IMR-90 (cell line): ENCODE measurements at regions not wholly inside any gene's neighbourhood (a gene's known extent, or its start where the extent isn't known, plus 50 kb on each side); places are given as distances from the start of the nearest gene placed in this dataset.
A peak's percentile ranks its signal among the peaks of the same experiment; 100 is the strongest.

Experiments used
- ATAC-seq: fragments of 200-7000 bp; cut with Tn5 transposase; 2 replicates; pipeline ENCODE4 v1.9.1; 2020; ENCODE audit warnings: low read depth, mild to moderate bottlenecking, moderate library complexity
- BruUV-seq: library from RNA; stranded (reverse); fragments of 400-500 nt; replicated peaks from 2 replicates; lab custom pipeline; 2021; lab: Mats Ljungman, UMichigan
- CTCF ChIA-PET: fragments of 300-600 bp; formaldehyde crosslinking; extraction: SDS; loops from one replicate; lab custom pipeline; 2021; ENCODE audit warnings: antibody characterized with exemption; lab: Yijun Ruan, JAX
- POLR2A ChIA-PET: fragments of 300-600 bp; sonication (Branson Sonifier 250); formaldehyde crosslinking; loops from one replicate; lab custom pipeline; 2022; ENCODE audit warnings: antibody characterized with exemption; ENCODE audit not compliant: unreplicated experiment; lab: Charles Lee
- DNase-seq: peaks from one replicate; pipeline ENCODE4 v3.0.0; 2013
- H2AFZ ChIP-seq: replicated peaks from 2 replicates; pipeline ENCODE3; 2013; ENCODE audit warnings: low read length, mild to moderate bottlenecking; ENCODE audit not compliant: poor library complexity
- H2AK5ac ChIP-seq: 2 replicates; pipeline ENCODE4 v1.6.1; 2013; ENCODE audit warnings: low read depth, low read length, inconsistent platforms
- H2AK9ac ChIP-seq: replicated peaks from 2 replicates; pipeline ENCODE3; 2013; ENCODE audit warnings: mild to moderate bottlenecking, low read depth, low read length, moderate library complexity; ENCODE audit not compliant: poor library complexity
- H2BK120ac ChIP-seq: 2 replicates; pipeline ENCODE4 v1.6.1; 2013; ENCODE audit warnings: low read depth, low read length, inconsistent platforms
- H2BK15ac ChIP-seq: 3 replicates; pipeline ENCODE4 v1.6.1; 2013; ENCODE audit warnings: low read depth, low read length, inconsistent platforms
- H2BK20ac ChIP-seq: 2 replicates; pipeline ENCODE4 v1.6.1; 2013; ENCODE audit warnings: low read depth, mild to moderate bottlenecking, inconsistent platforms, low read length, moderate library complexity
- H2BK5ac ChIP-seq: 2 replicates; pipeline ENCODE4 v1.6.1; 2013; ENCODE audit warnings: mild to moderate bottlenecking, low read depth, low read length, inconsistent platforms; ENCODE audit not compliant: poor library complexity, severe bottlenecking
- H3K14ac ChIP-seq: replicated peaks from 2 replicates; pipeline ENCODE4 v1.6.1; 2013; ENCODE audit warnings: low read depth, low read length, inconsistent platforms
- H3K18ac ChIP-seq: 2 replicates; pipeline ENCODE4 v1.6.1; 2013; ENCODE audit warnings: low read depth, low read length, control low read depth
- H3K23ac ChIP-seq: 2 replicates; pipeline ENCODE4 v1.6.1; 2013; ENCODE audit warnings: low read depth, low read length, inconsistent platforms
- H3K27ac ChIP-seq: 2 replicates; pipeline ENCODE4 v1.5.1; 2013; ENCODE audit warnings: mild to moderate bottlenecking, control low read depth, low read length; ENCODE audit not compliant: insufficient read depth
- H3K27me3 ChIP-seq: 2 replicates; pipeline ENCODE4 v1.6.1; 2013; ENCODE audit warnings: low read length; ENCODE audit not compliant: control insufficient read depth, insufficient read depth
- H3K36me3 ChIP-seq: 2 replicates; pipeline ENCODE4 v1.6.1; 2013; ENCODE audit warnings: low read length, mixed read lengths; ENCODE audit not compliant: control insufficient read depth, insufficient read depth
- H3K4ac ChIP-seq: 2 replicates; pipeline ENCODE4 v1.6.1; 2013; ENCODE audit warnings: low read depth, low read length, inconsistent platforms
- H3K4me1 ChIP-seq: 2 replicates; pipeline ENCODE4 v1.6.1; 2013; ENCODE audit warnings: low read length, mixed read lengths; ENCODE audit not compliant: control insufficient read depth, insufficient read depth
- H3K4me2 ChIP-seq: 2 replicates; pipeline ENCODE4 v1.6.1; 2013; ENCODE audit warnings: low read depth, mild to moderate bottlenecking, control low read depth, low read length, moderate library complexity
- H3K4me3 ChIP-seq: 2 replicates; pipeline ENCODE4 v1.5.1; 2013; ENCODE audit warnings: low read depth, mild to moderate bottlenecking, control low read depth, low read length, moderate library complexity; ENCODE audit not compliant: insufficient read depth
- H3K56ac ChIP-seq: 2 replicates; pipeline ENCODE4 v1.6.1; 2013; ENCODE audit warnings: low read length, inconsistent platforms; ENCODE audit not compliant: insufficient read depth; ENCODE audit errors: extremely low read depth
- H3K79me1 ChIP-seq, 2 experiments: 2 replicates each; pipeline ENCODE4 v1.6.1; 2013; ENCODE audit warnings: low read length in 2 of 2, inconsistent platforms in 1 of 2, low read depth in 1 of 2
- H3K9ac ChIP-seq: 2 replicates; pipeline ENCODE4 v1.6.1; 2013; ENCODE audit warnings: low read depth, low read length, control low read depth
- H3K9me1 ChIP-seq: 2 replicates; pipeline ENCODE4 v1.6.1; 2013; ENCODE audit warnings: low read length, inconsistent platforms; ENCODE audit not compliant: insufficient read depth
- H3K9me3 ChIP-seq: 2 replicates; pipeline ENCODE4 v1.6.1; 2013; ENCODE audit warnings: low read length; ENCODE audit not compliant: control insufficient read depth, insufficient read depth
- H4K20me1 ChIP-seq: 2 replicates; pipeline ENCODE4 v1.6.1; 2013; ENCODE audit warnings: low read length, inconsistent platforms; ENCODE audit not compliant: insufficient read depth
- H4K5ac ChIP-seq: 2 replicates; pipeline ENCODE4 v1.6.1; 2013; ENCODE audit warnings: mild to moderate bottlenecking, low read depth, low read length, control low read depth
- H4K8ac ChIP-seq, 2 experiments: 2 replicates each; pipeline ENCODE4 v1.6.1; 2013; ENCODE audit warnings: low read depth in 2 of 2, low read length in 2 of 2, control low read depth in 1 of 2, inconsistent platforms in 1 of 2
- H4K91ac ChIP-seq: 2 replicates; pipeline ENCODE4 v1.6.1; 2013; ENCODE audit warnings: low read depth, low read length, inconsistent platforms; ENCODE audit not compliant: insufficient read depth
- CEBPB ChIP-seq: IDR thresholded peaks from 2 replicates; pipeline ENCODE4 v1.6.1; 2012; ENCODE audit warnings: low read depth, low read length, improper control_type of control experiment
- CHD1 ChIP-seq: IDR thresholded peaks from 2 replicates; pipeline ENCODE4 v1.6.1; 2012; ENCODE audit warnings: low read depth, low read length, improper control_type of control experiment
- FOS ChIP-seq: fragments of 150-350 bp; IDR thresholded peaks from 2 replicates; pipeline ENCODE4 v1.6.1; 2016; ENCODE audit warnings: low read depth, low read length
- MAFK ChIP-seq: IDR thresholded peaks from 2 replicates; pipeline ENCODE4 v1.6.1; 2012; ENCODE audit warnings: low read depth, low read length, improper control_type of control experiment
- MAZ ChIP-seq: IDR thresholded peaks from 2 replicates; pipeline ENCODE4 v1.6.1; 2012; ENCODE audit warnings: low read depth, mild to moderate bottlenecking, low read length, improper control_type of control experiment, moderate library complexity, borderline replicate concordance
- POLR2A ChIP-seq: IDR thresholded peaks from 2 replicates; pipeline ENCODE4 v1.6.1; 2012; ENCODE audit warnings: mild to moderate bottlenecking, low read depth, low read length
- RCOR1 ChIP-seq: IDR thresholded peaks from 2 replicates; pipeline ENCODE4 v1.6.1; 2012; ENCODE audit warnings: mild to moderate bottlenecking, low read length, improper control_type of control experiment; ENCODE audit not compliant: insufficient replicate concordance
- RFX5 ChIP-seq: IDR thresholded peaks from 2 replicates; pipeline ENCODE4 v1.8.0; 2012; ENCODE audit warnings: low read depth, mild to moderate bottlenecking, low read length, moderate library complexity
- SMC3 ChIP-seq: fragments of 150-350 bp; IDR thresholded peaks from 2 replicates; pipeline ENCODE4 v1.6.1; 2016; ENCODE audit warnings: low read depth, mild to moderate bottlenecking, antibody characterized with exemption, low read length, moderate library complexity
- USF2 ChIP-seq: fragments of 150-350 bp; IDR thresholded peaks from 2 replicates; pipeline ENCODE4 v1.6.1; 2017; ENCODE audit warnings: mild to moderate bottlenecking, antibody characterized with exemption, low read length, low read depth
- WGBS, 2 experiments: methylation state at CpG; one replicate each; pipeline versions ENCODE4 v1.1.5 to v1.1.7; 2013; ENCODE audit warnings: missing lambda C conversion rate in 2 of 2; ENCODE audit not compliant: insufficient read length in 1 of 2; ENCODE audit errors: extremely low coverage in 2 of 2; 5-methylcytosine and 5-hydroxymethylcytosine counted together
- dilution Hi-C: fragments of 300-500 bp; cut with HindIII; formaldehyde crosslinking; loops from one replicate; pipeline ENCODE4 v1.14.3; 2018; ENCODE audit warnings: low sequenced_read_pairs; ENCODE audit not compliant: unreplicated experiment
- in situ Hi-C: fragments of 300-500 bp; cut with MboI; formaldehyde crosslinking; loops from 3 replicates; pipeline ENCODE4 v1.14.3; 2019; ENCODE audit warnings: low sequenced_read_pairs, inconsistent platforms, mixed read lengths
- intact Hi-C: fragments of 100-400 bp; cut with micrococcal nuclease; formaldehyde crosslinking; loops from 2 replicates; pipeline ENCODE4 v1.10.0; 2022
- TF ChIP-seq, protein P1 (sequence below): fragments of 150-350 bp; IDR thresholded peaks from 2 replicates; pipeline ENCODE4 v1.6.1; 2016; ENCODE audit warnings: low read depth, mild to moderate bottlenecking, low read length, moderate library complexity, borderline replicate concordance
- TF ChIP-seq, protein P2 (sequence below): conservative IDR thresholded peaks from 2 replicates; pipeline ENCODE4 v1.5.1; 2012; ENCODE audit warnings: mild to moderate bottlenecking, low read depth, low read length, improper control_type of control experiment

GRCh38 chr4:135385830-135386581, 1184.4 kb upstream of the PABPC4L start:
- H3K56ac ChIP-seq, result no peak overlapping the region
- no peaks in the 10 kb centered on the region for H3K79me1 ChIP-seq
- no peak overlapping the region for H3K23ac ChIP-seq
- H4K20me1 ChIP-seq, result no peaks in the 10 kb centered on the region
- no peak overlapping the region for H3K4me3 ChIP-seq
- no peak overlapping the region for H2BK20ac ChIP-seq
- no peak overlapping the region for H2AK5ac ChIP-seq
- H3K27me3 ChIP-seq, result no peaks in the 10 kb centered on the region
- ChIA-PET POLR2A (no interaction called here), CTCF (interaction anchor here (1.5 kb wide), 1 partner anchor 15 kb away, joined by 3 read pairs; no protein-coding TSS in a partner anchor)
- H3K9me1 ChIP-seq, result no peaks in the 10 kb centered on the region
- H2BK120ac ChIP-seq, result no peak overlapping the region
- no peaks in the 10 kb centered on the region for H3K9me3 ChIP-seq
- no peak overlapping the region for H3K14ac ChIP-seq
- intact Hi-C loops, result no loop called here
- H3K4ac ChIP-seq, result no peak overlapping the region
- no peak overlapping the region for H3K18ac ChIP-seq
- TF ChIP-seq SMC3 (no peak), CHD1 (no peak), RFX5 (no peak), CEBPB (no peak), MAFK (no peak), RCOR1 (no peak), FOS (no peak), MAZ (no peak), POLR2A (no peak), USF2 (no peak)
- TF ChIP-seq, protein P1, sequence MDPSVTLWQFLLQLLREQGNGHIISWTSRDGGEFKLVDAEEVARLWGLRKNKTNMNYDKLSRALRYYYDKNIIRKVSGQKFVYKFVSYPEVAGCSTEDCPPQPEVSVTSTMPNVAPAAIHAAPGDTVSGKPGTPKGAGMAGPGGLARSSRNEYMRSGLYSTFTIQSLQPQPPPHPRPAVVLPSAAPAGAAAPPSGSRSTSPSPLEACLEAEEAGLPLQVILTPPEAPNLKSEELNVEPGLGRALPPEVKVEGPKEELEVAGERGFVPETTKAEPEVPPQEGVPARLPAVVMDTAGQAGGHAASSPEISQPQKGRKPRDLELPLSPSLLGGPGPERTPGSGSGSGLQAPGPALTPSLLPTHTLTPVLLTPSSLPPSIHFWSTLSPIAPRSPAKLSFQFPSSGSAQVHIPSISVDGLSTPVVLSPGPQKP, result no peak
- TF ChIP-seq, protein P2, sequence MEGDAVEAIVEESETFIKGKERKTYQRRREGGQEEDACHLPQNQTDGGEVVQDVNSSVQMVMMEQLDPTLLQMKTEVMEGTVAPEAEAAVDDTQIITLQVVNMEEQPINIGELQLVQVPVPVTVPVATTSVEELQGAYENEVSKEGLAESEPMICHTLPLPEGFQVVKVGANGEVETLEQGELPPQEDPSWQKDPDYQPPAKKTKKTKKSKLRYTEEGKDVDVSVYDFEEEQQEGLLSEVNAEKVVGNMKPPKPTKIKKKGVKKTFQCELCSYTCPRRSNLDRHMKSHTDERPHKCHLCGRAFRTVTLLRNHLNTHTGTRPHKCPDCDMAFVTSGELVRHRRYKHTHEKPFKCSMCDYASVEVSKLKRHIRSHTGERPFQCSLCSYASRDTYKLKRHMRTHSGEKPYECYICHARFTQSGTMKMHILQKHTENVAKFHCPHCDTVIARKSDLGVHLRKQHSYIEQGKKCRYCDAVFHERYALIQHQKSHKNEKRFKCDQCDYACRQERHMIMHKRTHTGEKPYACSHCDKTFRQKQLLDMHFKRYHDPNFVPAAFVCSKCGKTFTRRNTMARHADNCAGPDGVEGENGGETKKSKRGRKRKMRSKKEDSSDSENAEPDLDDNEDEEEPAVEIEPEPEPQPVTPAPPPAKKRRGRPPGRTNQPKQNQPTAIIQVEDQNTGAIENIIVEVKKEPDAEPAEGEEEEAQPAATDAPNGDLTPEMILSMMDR, result no peak
- no TSS peak for BruUV-seq
- no peak overlapping the region for H4K5ac ChIP-seq
- H2AK9ac ChIP-seq, result no peak overlapping the region
- no peak overlapping the region for H2BK5ac ChIP-seq
- H2AFZ ChIP-seq, result peak overlapping the region; percentile 39
- H4K91ac ChIP-seq, result no peak overlapping the region
- no peak for DNase-seq
- in situ Hi-C loops, result no loop called here
- 83% methylated on average over 5 of the region's 10 CpGs; no CpG with 5 or more reads in 1 of the 2 experiments for WGBS, 2 experiments
- H3K4me1 ChIP-seq, result no peaks in the 10 kb centered on the region
- dilution Hi-C loops, result no loop called here
- H2BK15ac ChIP-seq, result no peak overlapping the region
- H3K9ac ChIP-seq, result no peak overlapping the region
- no peak overlapping the region for H3K27ac ChIP-seq
- ATAC-seq, result no peak
- H4K8ac ChIP-seq, result no peak overlapping the region
- no peak overlapping the region for H3K4me2 ChIP-seq
- no peaks in the 10 kb centered on the region for H3K36me3 ChIP-seq
